GM23338 (cell line): ENCODE measurements at regions not wholly inside any gene's neighbourhood (a gene's known extent, or its start where the extent isn't known, plus 50 kb on each side); places are given as distances from the start of the nearest gene placed in this dataset.

Experiments
- ATAC-seq: fragments of 200-7000 bp; cut with Tn5 transposase; 3 replicates; pipeline ENCODE4 v1.9.1; 2020
- DNase-seq: peaks from one replicate; pipeline ENCODE4 v3.0.0-alpha.2; 2015; ENCODE audit warnings: low spot score
- H2AFZ ChIP-seq: fragments of 200-600 bp; sonication (generic); 2 replicates; pipeline ENCODE4 v1.8.0; 2016; ENCODE audit warnings: antibody characterized with exemption, mild to moderate bottlenecking, moderate library complexity
- H3F3A ChIP-seq: fragments of 200-600 bp; sonication (generic); replicated peaks from 2 replicates; pipeline ENCODE4 v1.8.0; 2017; ENCODE audit warnings: antibody characterized with exemption, mixed run types, low read depth
- H3K27ac ChIP-seq: fragments of 200-600 bp; sonication (generic); 2 replicates; pipeline ENCODE4 v1.6.1; 2016; ENCODE audit warnings: low read depth
- H3K27me3 ChIP-seq: fragments of 200-600 bp; sonication (generic); 2 replicates; pipeline ENCODE4 v1.8.0; 2016; ENCODE audit warnings: mild to moderate bottlenecking, mixed run types, moderate library complexity; ENCODE audit not compliant: insufficient read depth
- H3K36me3 ChIP-seq: fragments of 200-600 bp; sonication (generic); 2 replicates; pipeline ENCODE4 v1.8.0; 2016; ENCODE audit warnings: mild to moderate bottlenecking; ENCODE audit not compliant: insufficient read depth
- H3K4me1 ChIP-seq: fragments of 200-600 bp; sonication (generic); 2 replicates; pipeline ENCODE4 v1.8.0; 2016; ENCODE audit warnings: mild to moderate bottlenecking, moderate library complexity; ENCODE audit not compliant: insufficient read depth
- H3K4me2 ChIP-seq: fragments of 200-600 bp; sonication (generic); 2 replicates; pipeline ENCODE4 v1.7.1; 2017; ENCODE audit warnings: mixed run types
- H3K4me3 ChIP-seq: fragments of 200-600 bp; sonication (generic); 2 replicates; pipeline ENCODE4 v1.6.1; 2016; ENCODE audit warnings: mixed run types
- H3K79me2 ChIP-seq: fragments of 200-600 bp; sonication (generic); replicated peaks from 2 replicates; pipeline ENCODE4 v1.8.0; 2017; ENCODE audit warnings: mild to moderate bottlenecking; ENCODE audit not compliant: insufficient read depth
- H3K9me2 ChIP-seq: fragments of 200-600 bp; sonication (generic); 2 replicates; pipeline ENCODE4 v1.8.0; 2017; ENCODE audit not compliant: insufficient read depth
- H4K20me1 ChIP-seq: fragments of 200-600 bp; sonication (generic); replicated peaks from 2 replicates; pipeline ENCODE4 v1.8.0; 2017; ENCODE audit warnings: mild to moderate bottlenecking; ENCODE audit not compliant: insufficient read depth
- H3K27ac Mint-ChIP-seq: 2 replicates; pipeline ENCODE4 v1.8.0; 2020; ENCODE audit warnings: inconsistent platforms, mild to moderate bottlenecking, moderate library complexity, mixed read lengths
- H3K27me3 Mint-ChIP-seq: 3 replicates; pipeline ENCODE4 v1.8.0; 2022; ENCODE audit warnings: low read depth, mild to moderate bottlenecking, moderate library complexity, mixed read lengths, inconsistent platforms; ENCODE audit not compliant: insufficient read depth, poor library complexity
- H3K36me3 Mint-ChIP-seq: 3 replicates; pipeline ENCODE4 v1.8.0; 2021; ENCODE audit warnings: low read depth, mild to moderate bottlenecking, inconsistent platforms, moderate library complexity, mixed read lengths
- H3K4me1 Mint-ChIP-seq: 3 replicates; pipeline ENCODE4 v1.8.0; 2020; ENCODE audit warnings: mild to moderate bottlenecking, inconsistent platforms, mixed read lengths
- H3K4me3 Mint-ChIP-seq: 3 replicates; pipeline ENCODE4 v1.8.0; 2021; ENCODE audit warnings: moderate library complexity, mild to moderate bottlenecking, inconsistent platforms, mixed read lengths
- H3K9me3 Mint-ChIP-seq: 3 replicates; pipeline ENCODE4 v1.8.0; 2020; ENCODE audit warnings: moderate library complexity, mild to moderate bottlenecking, inconsistent platforms, mixed read lengths
- CREB1 ChIP-seq: fragments of 250-450 bp; sonication (Bioruptor Pico); IDR thresholded peaks from 2 replicates; pipeline ENCODE4 v1.5.0; 2020; ENCODE audit warnings: low read depth, mild to moderate bottlenecking, moderate library complexity
- EZH2 ChIP-seq: fragments of 200-600 bp; sonication (generic); IDR thresholded peaks from one replicate; pipeline ENCODE4 v1.8.0; 2017; ENCODE audit warnings: antibody characterized with exemption, mild to moderate bottlenecking, low read depth; ENCODE audit not compliant: unreplicated experiment
- EZH2phosphoT487 ChIP-seq: fragments of 200-600 bp; sonication (generic); IDR thresholded peaks from one replicate; pipeline ENCODE4 v1.8.1; 2018; ENCODE audit warnings: antibody characterized with exemption; ENCODE audit not compliant: unreplicated experiment
- JUNB ChIP-seq: IDR thresholded peaks from one replicate; pipeline ENCODE4 v1.6.1; 2016; ENCODE audit warnings: antibody characterized with exemption; ENCODE audit not compliant: unreplicated experiment
- NANOG ChIP-seq: IDR thresholded peaks from 2 replicates; pipeline ENCODE4 v1.6.1; 2016; ENCODE audit warnings: antibody characterized with exemption, borderline replicate concordance
- POLR2AphosphoS5 ChIP-seq: IDR thresholded peaks from 2 replicates; pipeline ENCODE4 v1.6.1; 2016; ENCODE audit warnings: antibody characterized with exemption, low read depth
- STAT1 ChIP-seq: IDR thresholded peaks from one replicate; pipeline ENCODE4 v1.6.1; 2016; ENCODE audit warnings: antibody characterized with exemption; ENCODE audit not compliant: unreplicated experiment
- ZNF114 ChIP-seq: fragments of 250-450 bp; sonication (Bioruptor Pico); IDR thresholded peaks from 2 replicates; pipeline ENCODE4 v1.5.0; 2020; ENCODE audit warnings: mild to moderate bottlenecking, moderate library complexity
- ZNF331 ChIP-seq: fragments of 250-450 bp; sonication (Bioruptor Pico); IDR thresholded peaks from 2 replicates; pipeline ENCODE4 v1.5.0; 2020; ENCODE audit warnings: low read depth, mild to moderate bottlenecking, moderate library complexity
- ZNF462 ChIP-seq: fragments of 250-450 bp; sonication (Bioruptor Pico); IDR thresholded peaks from 2 replicates; pipeline ENCODE4 v1.5.0; 2020; ENCODE audit warnings: mild to moderate bottlenecking, moderate library complexity
- TF ChIP-seq, protein P1 (sequence below): IDR thresholded peaks from one replicate; pipeline ENCODE4 v1.6.1; 2018; ENCODE audit warnings: antibody characterized with exemption; ENCODE audit not compliant: unreplicated experiment
- TF ChIP-seq, protein P2 (sequence below): IDR thresholded peaks from 2 replicates; pipeline ENCODE4 v1.6.1; 2016; ENCODE audit warnings: antibody characterized with exemption
- TF ChIP-seq, protein P3 (sequence below), 2 experiments: fragments of 200-600 bp in 1 of 2; sonication (generic) in 1 of 2; conservative IDR thresholded peaks; 2 replicates each; pipeline versions ENCODE4 v1.5.1 to v1.6.1; 2016 to 2017; ENCODE audit warnings: antibody characterized with exemption in 2 of 2, low read depth in 2 of 2, mild to moderate bottlenecking in 2 of 2, moderate library complexity in 1 of 2

- Histone ChIP-seq H3K27ac (no peak overlapping the region), H3F3A (no peaks in the 10 kb centered on the region), H3K9me2 (no peaks in the 10 kb centered on the region), H3K4me3 (no peak overlapping the region), H3K27me3 (no peaks in the 10 kb centered on the region), H3K79me2 (no peaks in the 10 kb centered on the region), H3K4me1 (no peaks in the 10 kb centered on the region), H3K4me2 (no peak overlapping the region), H2AFZ (no peak overlapping the region), H3K36me3 (peaks cover 8% of the 10 kb centered on the region), H4K20me1 (no peaks in the 10 kb centered on the region)
- H3K27me3 Mint-ChIP-seq, result peaks cover 1% of the 10 kb centered on the region
- DNase-seq (no peak), ATAC-seq (no peak)
- peaks cover 3% of the 10 kb centered on the region; the same call in 1 of the 3 replicates for H3K36me3 Mint-ChIP-seq
- no peak overlapping the region for H3K4me3 Mint-ChIP-seq
- no peak overlapping the region for H3K27ac Mint-ChIP-seq
- TF ChIP-seq ZNF331 (CRISPR knock-in tag), result no peak
- no peak for TF ChIP-seq NANOG
- no peak for TF ChIP-seq ZNF114 (CRISPR knock-in tag)
- no peak for TF ChIP-seq POLR2AphosphoS5
- TF ChIP-seq, protein P1, sequence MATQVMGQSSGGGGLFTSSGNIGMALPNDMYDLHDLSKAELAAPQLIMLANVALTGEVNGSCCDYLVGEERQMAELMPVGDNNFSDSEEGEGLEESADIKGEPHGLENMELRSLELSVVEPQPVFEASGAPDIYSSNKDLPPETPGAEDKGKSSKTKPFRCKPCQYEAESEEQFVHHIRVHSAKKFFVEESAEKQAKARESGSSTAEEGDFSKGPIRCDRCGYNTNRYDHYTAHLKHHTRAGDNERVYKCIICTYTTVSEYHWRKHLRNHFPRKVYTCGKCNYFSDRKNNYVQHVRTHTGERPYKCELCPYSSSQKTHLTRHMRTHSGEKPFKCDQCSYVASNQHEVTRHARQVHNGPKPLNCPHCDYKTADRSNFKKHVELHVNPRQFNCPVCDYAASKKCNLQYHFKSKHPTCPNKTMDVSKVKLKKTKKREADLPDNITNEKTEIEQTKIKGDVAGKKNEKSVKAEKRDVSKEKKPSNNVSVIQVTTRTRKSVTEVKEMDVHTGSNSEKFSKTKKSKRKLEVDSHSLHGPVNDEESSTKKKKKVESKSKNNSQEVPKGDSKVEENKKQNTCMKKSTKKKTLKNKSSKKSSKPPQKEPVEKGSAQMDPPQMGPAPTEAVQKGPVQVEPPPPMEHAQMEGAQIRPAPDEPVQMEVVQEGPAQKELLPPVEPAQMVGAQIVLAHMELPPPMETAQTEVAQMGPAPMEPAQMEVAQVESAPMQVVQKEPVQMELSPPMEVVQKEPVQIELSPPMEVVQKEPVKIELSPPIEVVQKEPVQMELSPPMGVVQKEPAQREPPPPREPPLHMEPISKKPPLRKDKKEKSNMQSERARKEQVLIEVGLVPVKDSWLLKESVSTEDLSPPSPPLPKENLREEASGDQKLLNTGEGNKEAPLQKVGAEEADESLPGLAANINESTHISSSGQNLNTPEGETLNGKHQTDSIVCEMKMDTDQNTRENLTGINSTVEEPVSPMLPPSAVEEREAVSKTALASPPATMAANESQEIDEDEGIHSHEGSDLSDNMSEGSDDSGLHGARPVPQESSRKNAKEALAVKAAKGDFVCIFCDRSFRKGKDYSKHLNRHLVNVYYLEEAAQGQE, result no peak
- TF ChIP-seq EZH2, result no peak
- TF ChIP-seq, protein P2, sequence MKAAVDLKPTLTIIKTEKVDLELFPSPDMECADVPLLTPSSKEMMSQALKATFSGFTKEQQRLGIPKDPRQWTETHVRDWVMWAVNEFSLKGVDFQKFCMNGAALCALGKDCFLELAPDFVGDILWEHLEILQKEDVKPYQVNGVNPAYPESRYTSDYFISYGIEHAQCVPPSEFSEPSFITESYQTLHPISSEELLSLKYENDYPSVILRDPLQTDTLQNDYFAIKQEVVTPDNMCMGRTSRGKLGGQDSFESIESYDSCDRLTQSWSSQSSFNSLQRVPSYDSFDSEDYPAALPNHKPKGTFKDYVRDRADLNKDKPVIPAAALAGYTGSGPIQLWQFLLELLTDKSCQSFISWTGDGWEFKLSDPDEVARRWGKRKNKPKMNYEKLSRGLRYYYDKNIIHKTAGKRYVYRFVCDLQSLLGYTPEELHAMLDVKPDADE, result no peak
- no peak for TF ChIP-seq STAT1
- TF ChIP-seq EZH2phosphoT487, result no peak
- TF ChIP-seq ZNF462, result no peak
- TF ChIP-seq JUNB, result no peak
- no peak for TF ChIP-seq CREB1 (CRISPR knock-in tag)
- TF ChIP-seq, protein P3, sequence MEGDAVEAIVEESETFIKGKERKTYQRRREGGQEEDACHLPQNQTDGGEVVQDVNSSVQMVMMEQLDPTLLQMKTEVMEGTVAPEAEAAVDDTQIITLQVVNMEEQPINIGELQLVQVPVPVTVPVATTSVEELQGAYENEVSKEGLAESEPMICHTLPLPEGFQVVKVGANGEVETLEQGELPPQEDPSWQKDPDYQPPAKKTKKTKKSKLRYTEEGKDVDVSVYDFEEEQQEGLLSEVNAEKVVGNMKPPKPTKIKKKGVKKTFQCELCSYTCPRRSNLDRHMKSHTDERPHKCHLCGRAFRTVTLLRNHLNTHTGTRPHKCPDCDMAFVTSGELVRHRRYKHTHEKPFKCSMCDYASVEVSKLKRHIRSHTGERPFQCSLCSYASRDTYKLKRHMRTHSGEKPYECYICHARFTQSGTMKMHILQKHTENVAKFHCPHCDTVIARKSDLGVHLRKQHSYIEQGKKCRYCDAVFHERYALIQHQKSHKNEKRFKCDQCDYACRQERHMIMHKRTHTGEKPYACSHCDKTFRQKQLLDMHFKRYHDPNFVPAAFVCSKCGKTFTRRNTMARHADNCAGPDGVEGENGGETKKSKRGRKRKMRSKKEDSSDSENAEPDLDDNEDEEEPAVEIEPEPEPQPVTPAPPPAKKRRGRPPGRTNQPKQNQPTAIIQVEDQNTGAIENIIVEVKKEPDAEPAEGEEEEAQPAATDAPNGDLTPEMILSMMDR (conservative IDR thresholded peaks at IDR 0.05; ENCODE audit: low read depth in 2 of 2), result no peak
- H3K4me1 Mint-ChIP-seq, result no peaks in the 10 kb centered on the region
- H3K9me3 Mint-ChIP-seq, result peaks cover 92% of the 10 kb centered on the region
Observed at GRCh38 chr7:153835712-153836265, 216.4 kb upstream of the DPP6 start.
